ENCODE measurements at regions not wholly inside any gene's neighbourhood (a gene's known extent, or its start where the extent isn't known, plus 50 kb on each side); places are given as distances from the start of the nearest gene placed in this dataset.

DNA sequence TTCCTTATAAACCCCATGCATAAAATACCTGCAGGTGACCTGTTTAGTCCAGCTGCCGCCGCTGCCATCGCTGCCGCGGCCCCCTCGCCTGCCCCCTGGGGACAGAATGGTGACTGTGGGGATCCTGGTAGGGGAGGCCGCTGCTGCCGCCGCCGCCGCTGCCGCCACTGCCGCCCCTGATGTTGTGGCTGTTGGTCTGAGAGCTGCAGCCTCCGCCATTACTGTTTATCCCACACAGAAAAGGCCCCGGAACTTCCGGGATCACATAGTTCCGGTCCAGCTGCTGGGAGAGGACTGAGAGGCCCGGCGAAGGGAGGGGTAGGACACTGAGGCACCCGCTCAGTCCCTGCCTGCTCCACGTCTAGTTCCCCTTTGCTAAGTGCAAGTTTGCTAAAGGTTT lies 244.9 kb downstream of the C12orf50 start:
- DNase-seq (ENCODE audit: low spot score) = no peak

DNA sequence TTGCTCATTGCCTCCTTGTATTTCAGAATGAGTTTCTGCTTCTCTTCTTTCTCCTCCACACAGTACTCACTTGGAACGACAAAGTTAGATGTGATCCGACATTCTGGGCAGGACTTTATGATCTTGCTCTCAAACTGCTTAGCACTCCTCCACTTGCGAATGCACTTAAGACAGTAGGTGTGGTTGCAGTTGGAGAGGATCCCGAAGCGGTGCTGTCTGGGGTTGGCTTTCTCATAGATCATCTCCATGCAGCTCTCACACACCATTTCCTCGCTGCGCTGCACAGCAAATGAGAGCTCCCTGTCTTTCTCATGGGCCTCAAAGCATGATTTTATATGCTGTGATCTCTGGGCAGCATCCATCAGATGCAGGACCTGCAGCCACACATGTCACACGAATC lies 245.7 kb downstream of the C12orf50 start:
- DNase-seq (ENCODE audit: low spot score) = no peak

DNA sequence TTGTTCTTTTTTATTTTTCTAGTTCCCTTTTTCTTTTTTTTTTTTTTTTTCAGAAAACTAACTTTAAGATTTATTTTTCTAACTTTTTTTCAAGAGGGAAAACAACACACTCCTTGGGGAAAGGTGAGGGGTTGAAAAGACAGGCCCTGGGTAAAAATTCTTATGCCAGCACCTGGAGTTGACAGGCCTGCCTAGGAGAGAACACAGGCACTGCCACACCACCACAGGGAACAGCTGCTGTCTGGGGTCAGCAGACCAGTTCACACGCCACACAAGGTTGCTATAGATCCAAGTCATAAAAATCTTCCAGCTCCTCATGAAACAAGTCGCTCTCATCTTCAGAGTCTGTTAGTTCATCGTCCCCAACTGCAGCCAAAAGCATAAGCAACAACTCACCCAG lies 246.4 kb downstream of the C12orf50 start:
- no peak for DNase-seq (ENCODE audit: low spot score)

DNA sequence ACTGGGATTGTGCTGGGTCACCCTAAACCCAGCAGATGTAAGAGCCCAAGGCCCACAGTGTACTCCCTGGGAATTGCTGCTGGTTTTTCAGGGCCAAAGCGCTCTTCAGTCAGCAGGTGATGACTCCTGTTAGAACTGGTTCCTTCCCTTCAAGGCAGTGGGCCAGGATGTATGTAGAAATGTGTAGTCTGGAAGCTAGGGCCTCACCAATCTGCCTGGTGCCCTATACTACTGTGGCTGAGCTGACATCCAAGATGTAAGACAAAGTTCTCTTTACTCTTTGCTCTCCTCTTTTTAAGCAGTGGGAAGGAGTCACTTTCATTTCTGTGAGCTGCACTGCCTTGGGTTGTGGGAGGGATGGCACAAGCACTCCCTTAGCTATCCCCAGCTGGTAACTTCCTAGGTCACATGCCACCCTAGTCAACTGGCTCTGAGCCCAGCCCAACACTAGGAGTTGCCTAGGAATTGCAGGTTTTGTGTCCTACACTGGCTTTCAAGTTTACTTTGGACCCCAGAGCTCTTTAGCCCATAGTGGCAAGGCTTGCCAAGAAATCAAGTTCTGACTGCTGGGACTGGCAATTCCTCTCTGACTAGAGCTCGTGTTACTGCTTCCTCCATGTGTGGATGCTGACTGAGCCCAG lies 249.2 kb downstream of the C12orf50 start:
- DNase-seq (ENCODE audit: low spot score) = no peak

DNA sequence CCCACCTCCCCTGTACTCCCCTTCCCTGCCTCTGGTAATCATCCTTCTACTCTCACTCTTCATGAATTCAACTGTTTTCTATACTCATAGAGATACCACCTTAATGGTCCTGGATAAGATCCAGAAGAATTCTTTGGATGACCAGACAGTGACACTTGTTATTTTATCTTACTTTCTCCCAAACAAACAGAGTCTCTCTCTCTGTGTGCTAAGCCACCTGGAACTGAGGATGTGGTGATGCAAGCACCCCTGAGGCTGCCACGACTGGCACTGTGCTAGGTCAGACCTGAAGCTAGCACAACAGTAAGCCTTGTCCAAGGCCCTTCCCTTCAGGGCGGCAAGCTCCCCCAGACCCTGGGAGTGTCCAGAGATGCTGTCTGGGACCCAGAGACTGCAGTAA lies 250.2 kb downstream of the C12orf50 start:
- DNase-seq (ENCODE audit: low spot score) = no peak

DNA sequence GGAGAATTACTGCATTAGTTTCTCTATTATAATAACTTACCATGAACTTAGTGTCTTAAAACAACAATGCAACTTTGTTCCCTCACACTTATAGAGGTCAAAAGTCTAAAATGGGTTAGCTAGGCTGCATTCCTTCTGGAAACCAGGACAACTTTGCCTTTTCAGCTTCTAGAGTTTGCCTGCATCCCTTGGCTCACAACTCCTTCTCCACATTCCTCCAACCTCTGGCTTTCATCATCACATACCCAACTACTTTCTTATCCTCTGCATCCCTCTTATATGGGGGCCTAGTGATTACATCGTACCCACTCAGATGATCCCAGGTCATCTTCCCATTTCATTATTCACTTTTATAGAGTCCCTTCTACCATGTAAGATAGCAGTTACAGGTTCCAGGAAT lies 251.1 kb downstream of the C12orf50 start:
- DNase-seq (ENCODE audit: low spot score) = no peak

DNA sequence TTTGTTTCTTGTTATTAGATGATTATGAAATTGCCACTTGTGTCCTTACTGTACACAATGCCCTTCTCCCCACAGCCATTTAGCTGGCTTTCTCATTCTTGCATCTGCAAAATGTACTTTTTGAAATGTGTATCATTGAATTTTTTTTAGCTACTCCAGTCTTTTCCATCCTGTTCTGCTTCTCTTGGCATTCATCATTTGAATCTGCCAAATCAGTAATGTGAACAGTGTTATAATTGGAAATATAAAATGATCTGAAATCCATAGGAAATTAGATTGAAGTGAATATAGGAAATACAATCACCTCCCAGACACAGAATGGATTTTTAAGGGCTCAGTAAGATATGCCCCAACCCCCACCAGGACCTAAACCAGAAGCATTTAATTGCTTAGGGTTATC lies 253.4 kb downstream of the C12orf50 start:
- DNase-seq (ENCODE audit: low spot score) = no peak

DNA sequence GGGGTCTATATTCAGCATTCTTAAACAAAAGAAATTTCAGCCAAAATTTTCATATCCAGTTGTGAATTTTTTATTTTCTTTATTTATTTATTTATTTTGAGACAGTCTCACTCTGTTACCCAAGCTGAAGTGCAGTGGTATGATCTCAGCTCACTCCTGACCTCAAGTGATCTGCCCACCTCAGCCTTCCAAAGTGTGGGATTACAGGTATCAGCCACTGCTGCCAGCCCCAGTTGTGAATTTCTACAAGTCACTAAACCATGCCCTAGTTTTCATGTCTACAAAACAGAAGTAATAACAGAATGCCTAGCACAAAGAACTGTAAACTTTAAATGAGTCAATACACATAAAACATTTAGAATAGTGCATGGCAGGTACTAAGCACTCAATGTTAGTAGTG lies 254.2 kb downstream of the C12orf50 start:
- DNase-seq (ENCODE audit: low spot score) = no peak

DNA sequence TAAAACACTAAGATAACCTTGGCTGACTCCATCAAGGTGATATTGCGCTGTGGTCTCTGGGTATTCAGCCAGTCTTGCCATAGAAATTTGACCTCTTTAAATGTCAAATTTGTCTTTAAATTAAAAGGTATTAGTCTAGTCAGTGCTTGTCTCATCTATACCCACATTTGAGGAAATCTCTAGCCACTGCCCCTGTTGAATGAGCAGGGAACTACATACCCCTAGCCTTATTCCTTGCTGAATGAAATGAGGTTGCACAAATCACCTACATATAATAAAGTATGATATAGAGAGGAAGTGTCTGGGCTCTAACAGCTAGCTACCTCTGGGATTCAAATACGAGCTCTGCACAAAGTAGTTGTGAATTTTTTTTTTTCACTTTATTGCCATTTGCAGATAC lies 256.8 kb downstream of the C12orf50 start:
- no peak for DNase-seq (ENCODE audit: low spot score)

DNA sequence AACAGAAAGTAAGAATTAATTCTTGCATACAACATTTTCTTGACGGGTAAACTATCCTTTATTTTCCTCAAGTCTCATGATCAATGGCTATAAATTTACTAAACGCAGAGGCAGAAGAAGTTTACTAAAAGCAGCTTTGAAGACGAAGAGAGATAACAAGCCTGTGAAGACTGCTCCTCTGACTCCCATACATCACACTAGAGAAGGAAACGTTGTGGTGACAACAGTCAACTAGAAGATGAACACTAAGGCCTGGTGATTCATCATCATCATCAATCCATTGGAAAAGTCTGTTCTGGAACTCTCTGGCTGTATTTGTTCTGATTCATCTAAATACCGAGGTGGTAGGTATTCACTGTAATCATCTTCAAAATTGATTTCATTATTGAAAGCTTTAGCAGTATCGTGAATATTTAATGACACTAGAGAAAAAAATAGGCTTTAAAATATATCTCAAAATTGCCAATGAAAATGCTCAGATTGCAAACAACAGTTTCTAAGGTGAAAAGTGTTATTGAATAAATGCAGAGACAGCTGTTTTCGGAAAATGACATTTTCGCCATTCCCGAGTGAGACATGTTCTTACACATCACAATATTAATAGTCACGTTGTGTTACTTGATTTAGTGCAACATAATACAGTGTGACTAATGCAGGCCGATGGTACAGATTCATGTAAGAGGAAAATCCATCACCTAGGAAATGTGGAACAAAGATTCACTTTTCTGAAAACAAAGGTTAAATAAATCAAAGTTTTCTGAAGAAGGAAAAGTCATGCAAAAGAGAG lies 260.5 kb downstream of the C12orf50 start:
- DNase-seq (ENCODE audit: low spot score) = no peak

DNA sequence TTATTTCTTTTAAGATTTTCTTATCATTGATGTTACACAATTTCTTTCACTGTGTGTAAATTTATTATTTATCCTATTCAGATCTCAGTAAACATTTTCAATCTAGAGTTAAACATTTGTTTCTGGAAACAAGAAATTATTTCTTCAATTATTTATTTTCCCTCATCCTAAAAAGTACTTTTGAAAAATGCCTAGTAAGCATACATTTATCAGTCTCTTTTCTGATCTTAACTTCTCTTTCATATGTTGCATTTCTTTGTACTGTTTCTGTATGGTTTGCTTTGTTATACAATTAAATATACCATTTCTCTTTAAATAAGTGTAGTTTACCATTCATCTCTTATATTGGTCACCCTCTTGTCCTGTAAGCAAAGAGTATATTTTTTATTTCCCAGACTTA lies 263.2 kb downstream of the C12orf50 start:
- DNase-seq (ENCODE audit: low spot score) = no peak

DNA sequence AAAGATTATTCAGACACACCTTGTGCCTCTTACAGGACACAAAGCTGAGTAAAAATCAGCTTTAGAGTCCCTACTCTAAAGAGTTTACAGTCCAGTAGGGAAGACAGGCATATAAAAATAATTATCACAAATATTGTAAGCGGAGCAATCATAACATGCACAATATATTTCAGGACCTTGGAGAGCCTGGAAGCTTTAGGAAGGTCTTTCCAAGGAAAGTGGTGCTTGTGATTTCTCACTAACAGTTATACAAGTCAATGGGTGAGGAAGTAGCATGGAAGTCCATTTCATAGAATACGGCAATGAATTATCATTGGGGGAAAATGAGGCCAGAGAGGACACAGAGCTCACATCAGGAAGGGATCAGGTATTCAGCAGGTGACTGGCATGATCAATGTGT lies 268.3 kb downstream of the C12orf50 start:
- DNase-seq (ENCODE audit: low spot score) = no peak

DNA sequence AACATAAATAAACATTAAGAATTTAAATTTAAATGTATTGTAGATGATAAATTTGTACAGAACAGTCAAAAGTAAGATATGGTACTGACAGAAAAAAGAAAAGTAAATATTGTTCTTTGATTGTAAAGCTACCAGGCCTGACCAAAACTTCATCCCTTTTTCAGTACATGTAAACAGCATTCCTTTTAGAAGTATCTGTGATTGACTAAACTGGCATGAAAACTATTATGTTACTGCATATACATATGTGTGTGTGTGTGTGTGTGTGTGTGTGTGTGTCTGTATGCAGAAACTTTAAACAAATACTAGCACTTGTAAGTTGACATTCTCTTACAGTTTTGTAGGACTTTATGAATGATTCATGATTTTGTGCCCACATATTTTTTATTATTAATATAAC lies 270.9 kb downstream of the C12orf50 start:
- DNase-seq (ENCODE audit: low spot score) = no peak

DNA sequence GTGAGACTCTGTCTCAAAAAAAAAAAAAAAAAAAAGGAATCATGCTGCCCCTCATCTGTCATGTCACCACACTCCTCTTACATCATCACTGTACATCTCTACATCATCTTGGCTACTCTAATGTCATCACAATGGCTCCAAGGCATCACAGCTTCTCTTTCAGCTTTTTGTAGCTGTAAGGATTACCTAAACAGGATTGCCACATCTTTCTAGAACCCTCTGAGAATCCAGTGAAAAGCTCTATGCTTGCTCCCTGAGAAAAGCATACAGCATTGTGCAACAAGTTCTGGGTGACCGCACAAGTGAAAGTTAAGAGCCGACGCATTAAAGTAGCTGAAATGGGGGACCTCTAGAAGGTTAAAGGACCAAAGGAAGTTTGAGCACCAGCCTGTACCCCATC lies 272.5 kb downstream of the C12orf50 start:
- DNase-seq (ENCODE audit: low spot score) = no peak

DNA sequence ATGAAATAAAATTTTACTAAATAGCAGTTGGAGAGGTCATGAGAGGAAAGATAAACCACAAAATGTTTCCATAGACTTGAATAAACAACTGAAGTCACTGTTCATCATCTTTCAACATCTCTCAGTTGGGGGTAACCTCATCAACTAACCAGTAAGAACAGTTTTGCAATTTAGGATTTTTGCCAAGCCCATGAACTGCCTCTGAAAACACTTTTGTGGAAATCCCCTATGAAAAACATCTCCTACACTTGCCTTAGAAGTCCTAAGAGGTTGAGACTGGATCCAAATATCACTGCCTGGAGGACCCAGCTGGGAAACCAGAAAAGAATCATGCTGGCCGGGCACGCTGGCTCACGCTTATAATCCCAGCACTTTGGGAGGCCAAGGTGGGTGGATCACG lies 273.1 kb downstream of the C12orf50 start:
- peak; percentile 18 for DNase-seq (ENCODE audit: low spot score)

DNA sequence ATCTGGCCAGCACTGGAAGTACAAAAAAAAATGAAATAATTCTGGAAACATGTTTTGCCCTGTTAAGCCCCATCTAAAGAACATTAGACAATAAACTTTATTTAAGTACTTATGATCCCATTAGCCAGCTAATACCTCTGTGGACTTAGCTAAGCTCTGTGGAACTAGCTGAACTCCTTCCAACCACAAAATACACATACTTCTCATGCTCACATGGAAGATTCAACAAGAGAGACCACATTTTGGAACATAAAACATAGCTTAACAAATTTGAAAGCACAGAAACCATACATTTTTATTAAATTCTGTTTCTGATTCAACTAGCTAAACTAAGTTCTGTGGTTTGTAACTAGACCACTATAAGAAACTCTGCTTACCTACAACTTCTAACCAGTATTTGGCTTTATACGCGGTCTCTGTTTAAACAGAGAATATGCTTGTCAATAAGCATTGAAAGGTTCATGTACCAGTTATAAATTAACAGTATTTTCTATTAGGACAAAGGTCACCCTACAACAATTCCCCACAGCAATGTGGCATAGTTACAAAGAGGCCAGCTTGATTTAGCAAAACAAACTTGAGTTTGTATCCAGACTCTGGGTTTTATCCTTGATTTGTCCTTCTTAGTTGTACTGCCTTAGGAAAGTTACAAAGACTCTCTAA lies 300.1 kb downstream of the C12orf50 start:
- no peak for DNase-seq (ENCODE audit: low spot score)

DNA sequence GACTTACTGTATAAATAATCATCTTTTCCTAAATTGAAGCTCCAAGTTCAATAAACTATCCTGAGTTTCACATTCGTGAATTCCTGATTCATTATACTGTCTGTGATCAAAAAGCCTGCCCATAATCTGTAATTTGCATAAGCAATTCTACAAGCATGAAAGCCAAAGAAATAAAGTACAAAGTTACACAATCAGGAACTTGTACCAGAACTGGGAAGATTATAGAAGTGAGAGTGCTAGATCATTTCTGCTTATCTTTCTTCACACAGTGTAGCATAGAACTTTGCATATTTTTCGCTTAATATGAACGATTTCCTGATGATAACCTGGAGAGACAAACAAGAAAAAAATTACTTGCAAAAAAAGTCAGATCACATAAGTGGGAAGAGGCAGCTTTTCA lies 308.2 kb downstream of the C12orf50 start:
- no peak for DNase-seq (ENCODE audit: low spot score)

DNA sequence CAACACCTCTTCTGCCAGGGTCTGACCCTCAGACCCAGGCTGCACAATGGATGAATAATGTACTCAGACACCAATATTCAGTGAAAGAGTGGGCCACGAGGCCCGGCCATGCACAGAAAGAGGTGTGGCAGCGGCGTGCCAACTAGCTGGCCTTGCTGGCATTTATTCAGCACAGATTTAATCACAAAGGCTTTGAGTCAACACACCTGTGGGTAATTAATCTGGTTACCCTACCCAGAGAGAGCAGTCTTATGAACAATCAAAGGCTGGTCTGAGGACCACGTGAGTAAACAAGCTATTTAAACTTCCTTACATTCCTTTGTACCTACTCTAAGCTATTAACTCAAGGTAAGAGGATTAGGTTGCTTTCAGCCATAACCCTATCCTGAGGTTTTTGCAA lies 324.8 kb downstream of the C12orf50 start:
- DNase-seq (ENCODE audit: low spot score) = no peak

DNA sequence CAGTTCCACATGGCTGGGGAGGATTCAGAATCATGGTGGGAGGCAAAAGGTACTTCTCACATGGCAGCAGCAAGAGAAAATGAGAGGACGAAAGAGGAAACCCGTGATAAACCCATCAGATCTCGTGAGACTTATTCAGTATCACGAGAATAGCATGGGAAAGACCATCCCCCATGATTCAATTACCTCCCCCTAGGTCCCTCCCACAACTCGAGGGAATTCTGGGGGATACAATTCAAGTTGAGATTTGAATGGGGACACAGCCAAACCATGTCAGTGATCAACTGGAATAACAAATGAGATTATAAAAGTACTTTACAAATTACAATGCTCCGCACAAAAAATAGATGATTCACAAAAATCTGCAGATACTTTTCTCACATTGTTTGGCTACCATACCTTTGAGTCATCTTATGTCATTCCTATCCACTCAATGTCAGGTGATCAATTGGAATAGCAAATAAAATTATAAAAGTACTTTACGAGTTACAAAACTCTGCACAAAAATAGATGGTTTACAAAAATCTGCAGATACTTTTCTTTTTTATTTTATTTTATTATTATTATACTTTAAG lies 338.9 kb downstream of the C12orf50 start:
- DNase-seq (ENCODE audit: low spot score) = no peak

DNA sequence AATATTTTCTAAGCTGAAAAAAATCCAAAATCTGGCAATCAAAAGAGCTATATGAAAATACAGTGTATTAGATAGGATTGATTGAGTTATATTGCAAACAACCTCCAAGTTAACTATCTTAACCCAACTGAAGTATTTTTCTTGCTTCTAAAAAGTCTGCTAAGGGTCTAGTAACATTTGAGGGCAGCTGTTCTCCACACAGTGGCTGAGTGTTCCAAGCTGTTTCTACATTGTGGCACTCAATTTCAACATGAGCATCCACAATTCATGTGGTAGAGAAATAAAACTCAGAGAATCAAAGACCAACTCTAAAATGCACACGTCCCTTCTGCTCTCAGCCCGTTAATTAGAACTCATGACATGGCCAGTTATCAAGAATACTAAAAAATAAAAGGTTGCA lies 340.0 kb downstream of the C12orf50 start:
- no peak for DNase-seq (ENCODE audit: low spot score)

DNA sequence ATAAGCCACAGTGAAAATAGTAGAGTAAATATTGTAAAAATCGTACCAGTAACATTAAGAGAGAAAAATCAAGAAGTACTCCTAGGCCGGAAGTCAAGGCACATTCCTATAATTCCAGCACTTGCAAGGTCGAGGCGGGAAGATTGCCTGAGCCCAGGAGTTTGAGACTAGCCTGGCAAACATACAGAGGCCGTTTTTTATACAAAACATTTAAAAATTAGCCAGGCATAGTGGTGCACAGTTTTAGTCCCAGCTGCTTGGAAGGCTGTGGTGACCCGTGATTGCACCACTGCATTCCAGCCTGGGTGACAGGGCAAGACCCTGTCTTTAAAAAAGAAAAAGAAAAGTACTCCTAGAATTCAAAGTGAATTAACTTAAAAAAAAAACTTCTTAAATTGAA lies 341.8 kb downstream of the C12orf50 start:
- no peak for DNase-seq (ENCODE audit: low spot score)

DNA sequence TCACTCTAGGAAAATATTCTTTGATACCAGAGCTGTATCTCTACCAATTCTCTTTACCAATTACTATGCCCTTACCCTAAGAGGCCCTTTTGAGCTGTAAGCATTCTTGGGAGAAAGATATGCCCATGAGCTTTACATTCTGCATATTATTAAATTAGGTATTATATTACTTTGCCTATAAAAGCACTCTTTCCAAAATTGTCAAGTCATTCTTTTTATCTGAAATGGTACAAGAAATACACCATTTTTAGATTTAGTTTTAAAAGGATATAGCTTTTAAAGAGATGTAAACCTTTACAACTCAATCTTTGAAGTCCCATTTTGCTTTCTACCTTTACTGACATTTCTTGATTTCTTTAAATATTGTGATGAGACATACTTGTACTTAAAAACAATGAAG lies 343.5 kb downstream of the C12orf50 start:
- DNase-seq (ENCODE audit: low spot score) = no peak

DNA sequence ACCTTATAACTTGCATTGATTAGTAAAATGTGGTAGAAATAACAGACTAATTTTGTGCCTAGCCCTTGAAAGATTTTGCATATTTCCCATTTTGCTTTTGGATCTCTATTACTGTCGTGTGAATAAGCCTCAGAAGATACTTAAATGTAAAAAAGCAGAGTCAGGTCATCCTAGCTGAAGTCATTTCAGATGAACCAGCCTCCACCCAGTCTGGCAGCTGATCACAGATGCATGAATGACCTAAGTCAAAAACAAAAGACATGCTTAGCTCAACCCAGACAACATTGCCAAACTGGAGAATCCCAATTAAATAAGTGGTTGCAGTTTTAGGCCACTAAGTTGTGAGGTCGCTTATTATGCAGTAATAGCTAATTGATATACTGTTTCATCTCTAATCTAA lies 349.9 kb downstream of the C12orf50 start:
- DNase-seq (ENCODE audit: low spot score) = no peak
